ENCODE measurements at regions not wholly inside any gene's neighbourhood (a gene's known extent, or its start where the extent isn't known, plus 50 kb on each side); places are given as distances from the start of the nearest gene placed in this dataset.
A peak's percentile ranks its signal among the peaks of the same experiment; 100 is the strongest.

- TF ChIP-seq CTCF (conservative IDR thresholded peaks at IDR 0.05; ENCODE audit: low read depth, low read length), result no peak
- no peak for DNase-seq (ENCODE audit: low read depth)
- no peak overlapping the region for H3K4me3 ChIP-seq (ENCODE audit: low read depth, low read length)
Measured at GRCh38 chr2:200052627-200053026, 97.2 kb downstream of the MAIP1 start.

GRCh38 chr2:200054681-200055468, 99.5 kb downstream of the MAIP1 start:
- no peak for DNase-seq (ENCODE audit: low read depth)
- peak; percentile 17 for TF ChIP-seq CTCF (conservative IDR thresholded peaks at IDR 0.05; ENCODE audit: low read depth, low read length)
- no peak overlapping the region for H3K4me3 ChIP-seq (ENCODE audit: low read depth, low read length)

GRCh38 chr2:200056105-200056504, 100.7 kb downstream of the MAIP1 start:
- no peak for DNase-seq (ENCODE audit: low read depth)
- no peak for TF ChIP-seq CTCF (conservative IDR thresholded peaks at IDR 0.05; ENCODE audit: low read depth, low read length)
- H3K4me3 ChIP-seq (ENCODE audit: low read depth, low read length), result no peak overlapping the region

GRCh38 chr2:200063155-200063554, 107.8 kb downstream of the MAIP1 start:
- DNase-seq (ENCODE audit: low read depth), result no peak
- TF ChIP-seq CTCF (conservative IDR thresholded peaks at IDR 0.05; ENCODE audit: low read depth, low read length), result no peak
- no peak overlapping the region for H3K4me3 ChIP-seq (ENCODE audit: low read depth, low read length)

- H3K4me3 ChIP-seq (ENCODE audit: low read depth, low read length), result no peak overlapping the region
- TF ChIP-seq CTCF (conservative IDR thresholded peaks at IDR 0.05; ENCODE audit: low read depth, low read length), result no peak
- DNase-seq (ENCODE audit: low read depth), result no peak
Measured at GRCh38 chr2:200064879-200065278, 109.5 kb downstream of the MAIP1 start.

GRCh38 chr2:200065477-200065876, 110.1 kb downstream of the MAIP1 start:
- H3K4me3 ChIP-seq (ENCODE audit: low read depth, low read length), result no peak overlapping the region
- DNase-seq (ENCODE audit: low read depth), result no peak
- no peak for TF ChIP-seq CTCF (conservative IDR thresholded peaks at IDR 0.05; ENCODE audit: low read depth, low read length)

- H3K4me3 ChIP-seq (ENCODE audit: low read depth, low read length), result no peak overlapping the region
- TF ChIP-seq CTCF (conservative IDR thresholded peaks at IDR 0.05; ENCODE audit: low read depth, low read length), result no peak
Measured at GRCh38 chr2:200066417-200066816, 111.0 kb downstream of the MAIP1 start.

More at GRCh38 chr2:200066417-200066816, 111.0 kb downstream of the MAIP1 start:
- DNase-seq (ENCODE audit: low read depth), result no peak
